ENCODE measurements at regions not wholly inside any gene's neighbourhood (a gene's known extent, or its start where the extent isn't known, plus 50 kb on each side); places are given as distances from the start of the nearest gene placed in this dataset.
"Not testable (repeated sequence)": the region's sequence is repeated elsewhere in the genome, so short reads cannot be mapped to it uniquely, and the experiment has no call there.

DNA sequence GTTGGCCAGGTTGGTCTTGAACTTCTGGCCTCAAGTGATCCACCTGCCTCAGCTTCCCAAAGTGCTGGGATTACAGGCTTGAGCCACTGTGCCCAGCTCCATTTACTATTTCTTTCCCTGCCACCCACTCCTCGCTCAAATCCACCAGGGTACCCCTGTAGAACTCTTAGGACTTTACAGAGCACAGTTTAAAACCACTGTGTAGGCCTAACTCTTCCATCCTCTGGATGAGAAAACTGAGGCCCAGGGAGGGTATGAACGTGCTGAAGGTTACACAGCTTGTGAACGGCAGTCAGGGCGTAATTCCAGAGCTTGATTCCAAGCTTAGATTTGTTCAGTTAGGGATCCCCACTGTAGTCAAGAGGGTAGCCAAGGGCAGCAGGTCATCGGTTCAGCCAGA is 309.1 kb downstream of the GOLGA6L6 start:
- TF ChIP-seq, protein P1, sequence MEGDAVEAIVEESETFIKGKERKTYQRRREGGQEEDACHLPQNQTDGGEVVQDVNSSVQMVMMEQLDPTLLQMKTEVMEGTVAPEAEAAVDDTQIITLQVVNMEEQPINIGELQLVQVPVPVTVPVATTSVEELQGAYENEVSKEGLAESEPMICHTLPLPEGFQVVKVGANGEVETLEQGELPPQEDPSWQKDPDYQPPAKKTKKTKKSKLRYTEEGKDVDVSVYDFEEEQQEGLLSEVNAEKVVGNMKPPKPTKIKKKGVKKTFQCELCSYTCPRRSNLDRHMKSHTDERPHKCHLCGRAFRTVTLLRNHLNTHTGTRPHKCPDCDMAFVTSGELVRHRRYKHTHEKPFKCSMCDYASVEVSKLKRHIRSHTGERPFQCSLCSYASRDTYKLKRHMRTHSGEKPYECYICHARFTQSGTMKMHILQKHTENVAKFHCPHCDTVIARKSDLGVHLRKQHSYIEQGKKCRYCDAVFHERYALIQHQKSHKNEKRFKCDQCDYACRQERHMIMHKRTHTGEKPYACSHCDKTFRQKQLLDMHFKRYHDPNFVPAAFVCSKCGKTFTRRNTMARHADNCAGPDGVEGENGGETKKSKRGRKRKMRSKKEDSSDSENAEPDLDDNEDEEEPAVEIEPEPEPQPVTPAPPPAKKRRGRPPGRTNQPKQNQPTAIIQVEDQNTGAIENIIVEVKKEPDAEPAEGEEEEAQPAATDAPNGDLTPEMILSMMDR (IDR thresholded peaks at IDR 0.05), result not testable (repeated sequence)
- TF ChIP-seq FOXM1 (IDR thresholded peaks at IDR 0.05; ENCODE audit: low read depth); IRF3 (IDR thresholded peaks at IDR 0.05; ENCODE audit: low read depth, low read length); SIN3A (IDR thresholded peaks at IDR 0.05; ENCODE audit: borderline replicate concordance, low read depth, low read length); USF1 (IDR thresholded peaks at IDR 0.05; ENCODE audit: borderline replicate concordance, low read depth): not testable (repeated sequence)
- TF ChIP-seq, protein P2, sequence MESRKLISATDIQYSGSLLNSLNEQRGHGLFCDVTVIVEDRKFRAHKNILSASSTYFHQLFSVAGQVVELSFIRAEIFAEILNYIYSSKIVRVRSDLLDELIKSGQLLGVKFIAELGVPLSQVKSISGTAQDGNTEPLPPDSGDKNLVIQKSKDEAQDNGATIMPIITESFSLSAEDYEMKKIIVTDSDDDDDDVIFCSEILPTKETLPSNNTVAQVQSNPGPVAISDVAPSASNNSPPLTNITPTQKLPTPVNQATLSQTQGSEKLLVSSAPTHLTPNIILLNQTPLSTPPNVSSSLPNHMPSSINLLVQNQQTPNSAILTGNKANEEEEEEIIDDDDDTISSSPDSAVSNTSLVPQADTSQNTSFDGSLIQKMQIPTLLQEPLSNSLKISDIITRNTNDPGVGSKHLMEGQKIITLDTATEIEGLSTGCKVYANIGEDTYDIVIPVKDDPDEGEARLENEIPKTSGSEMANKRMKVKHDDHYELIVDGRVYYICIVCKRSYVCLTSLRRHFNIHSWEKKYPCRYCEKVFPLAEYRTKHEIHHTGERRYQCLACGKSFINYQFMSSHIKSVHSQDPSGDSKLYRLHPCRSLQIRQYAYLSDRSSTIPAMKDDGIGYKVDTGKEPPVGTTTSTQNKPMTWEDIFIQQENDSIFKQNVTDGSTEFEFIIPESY (IDR thresholded peaks at IDR 0.05; ENCODE audit: borderline replicate concordance, low read depth), result not testable (repeated sequence)
